Suprapubic skin (tissue), 4 donors: ENCODE measurements at regions not wholly inside any gene's neighbourhood (a gene's known extent, or its start where the extent isn't known, plus 50 kb on each side); places are given as distances from the start of the nearest gene placed in this dataset.

Experiments used
- CTCF ChIP-seq, 2 donors: fragments of 200-600 bp in 1 of 2; fragments of 450-650 bp in 1 of 2; sonication (generic) in 1 of 2; IDR thresholded peaks; one replicate each; pipeline ENCODE4 v1.5.1; 2016 to 2019; ENCODE audit warnings: antibody characterized with exemption in 2 of 2, mild to moderate bottlenecking in 1 of 2, moderate library complexity in 1 of 2
- EP300 ChIP-seq: sonication (generic); formaldehyde crosslinking; IDR thresholded peaks from one replicate; pipeline ENCODE4 v1.6.1; 2017; ENCODE audit warnings: antibody characterized with exemption
- POLR2A ChIP-seq, 2 donors: fragments of 450-650 bp; IDR thresholded peaks; one replicate each; pipeline ENCODE4 v1.6.1; 2017; ENCODE audit warnings: antibody characterized with exemption in 2 of 2, mild to moderate bottlenecking in 2 of 2, moderate library complexity in 2 of 2
- POLR2AphosphoS5 ChIP-seq, 3 donors: sonication (generic); formaldehyde crosslinking; IDR thresholded peaks; one replicate each; pipeline ENCODE4 v1.6.1; 2017; ENCODE audit warnings: antibody characterized with exemption in 3 of 3

GRCh38 chr6:74609871-74610270, 596.0 kb downstream of the COL12A1 start:
- no peak for TF ChIP-seq POLR2AphosphoS5 (IDR thresholded peaks at IDR 0.05)
- TF ChIP-seq POLR2A (IDR thresholded peaks at IDR 0.05): no peak
- TF ChIP-seq CTCF (IDR thresholded peaks at IDR 0.05): no peak
- no peak for TF ChIP-seq EP300
